Astrocyte (in vitro differentiated cells and primary cell): ENCODE measurements at regions not wholly inside any gene's neighbourhood (a gene's known extent, or its start where the extent isn't known, plus 50 kb on each side); places are given as distances from the start of the nearest gene placed in this dataset.

Experiments
- CTCF ChIP-seq: IDR thresholded peaks from 2 replicates; pipeline ENCODE4 v1.5.1; 2011; ENCODE audit warnings: low read depth, mild to moderate bottlenecking, inconsistent platforms, low read length, moderate library complexity; ENCODE audit not compliant: insufficient read depth
- EZH2 ChIP-seq: IDR thresholded peaks from 2 replicates; pipeline ENCODE4 v1.6.1; 2012; ENCODE audit warnings: mild to moderate bottlenecking, low read length, inconsistent platforms; ENCODE audit not compliant: insufficient read depth

- TF ChIP-seq CTCF (no peak), EZH2 (no peak)
Observed at GRCh38 chr2:228261546-228261945, 80.1 kb upstream of the SPHKAP start.
